Upper lobe of right lung (tissue), 1 donor: ENCODE measurements at regions not wholly inside any gene's neighbourhood (a gene's known extent, or its start where the extent isn't known, plus 50 kb on each side); places are given as distances from the start of the nearest gene placed in this dataset.

ENCODE experiments used
- ATAC-seq: fragments of 200-7000 bp; cut with Tn5 transposase; one replicate; pipeline ENCODE4 v1.9.1; 2020; ENCODE audit warnings: mild to moderate bottlenecking, moderate library complexity
- DNase-seq: peaks from one replicate; pipeline ENCODE4 v3.0.0-alpha.2; 2020
- H3K27ac ChIP-seq: fragments of 200-600 bp; one replicate; pipeline ENCODE4 v1.8.0; 2022
- H3K27me3 ChIP-seq: fragments of 200-600 bp; one replicate; pipeline ENCODE4 v1.8.0; 2022; ENCODE audit warnings: mild to moderate bottlenecking
- H3K36me3 ChIP-seq: fragments of 200-600 bp; one replicate; pipeline ENCODE4 v1.8.0; 2022
- H3K4me1 ChIP-seq: fragments of 200-600 bp; one replicate; pipeline ENCODE4 v1.8.0; 2022
- H3K4me3 ChIP-seq: fragments of 200-600 bp; one replicate; pipeline ENCODE4 v1.8.0; 2022; ENCODE audit warnings: mild to moderate bottlenecking
- H3K9me3 ChIP-seq: fragments of 200-600 bp; one replicate; pipeline ENCODE4 v1.8.0; 2022
- CTCF ChIP-seq: fragments of 200-600 bp; IDR thresholded peaks from one replicate; pipeline ENCODE4 v1.8.0; 2022; ENCODE audit warnings: antibody characterized with exemption
- intact Hi-C: fragments of 100-400 bp; cut with DNase I; formaldehyde crosslinking; loops from one replicate; pipeline ENCODE4 v1.11.0; 2022
- donor health status: DM: no; HTN: yes; CAD: no; lungs with severe emphysema.

- intact Hi-C loops, result no loop called here
- no peak for TF ChIP-seq CTCF
- DNase-seq (no peak), ATAC-seq (no peak)
- H3K36me3 ChIP-seq, result no peaks in the 10 kb centered on the region
- no peak overlapping the region for H3K4me3 ChIP-seq
- no peaks in the 10 kb centered on the region for H3K27me3 ChIP-seq
- no peaks in the 10 kb centered on the region for H3K9me3 ChIP-seq
- H3K27ac ChIP-seq, result no peak overlapping the region
- no peaks in the 10 kb centered on the region for H3K4me1 ChIP-seq
Observed at GRCh38 chr4:28759064-28759463, 1898.4 kb downstream of the STIM2 start.

GRCh38 chr4:28760003-28760402 is 1899.4 kb downstream of the STIM2 start:
- Histone ChIP-seq H3K4me1 (no peaks in the 10 kb centered on the region), H3K4me3 (no peak overlapping the region), H3K27me3 (no peaks in the 10 kb centered on the region), H3K9me3 (no peaks in the 10 kb centered on the region), H3K36me3 (no peaks in the 10 kb centered on the region), H3K27ac (no peak overlapping the region)
- intact Hi-C loops, result no loop called here
- ATAC-seq, result no peak
- no peak for DNase-seq
- no peak for TF ChIP-seq CTCF

- Histone ChIP-seq H3K27me3 (no peaks in the 10 kb centered on the region), H3K27ac (no peak overlapping the region), H3K4me1 (no peaks in the 10 kb centered on the region), H3K36me3 (no peaks in the 10 kb centered on the region), H3K4me3 (no peak overlapping the region), H3K9me3 (no peaks in the 10 kb centered on the region)
- no peak for TF ChIP-seq CTCF
- intact Hi-C loops, result no loop called here
- DNase-seq (no peak), ATAC-seq (no peak)
Observed at GRCh38 chr4:28772066-28772465, 1911.4 kb downstream of the STIM2 start.

DNA sequence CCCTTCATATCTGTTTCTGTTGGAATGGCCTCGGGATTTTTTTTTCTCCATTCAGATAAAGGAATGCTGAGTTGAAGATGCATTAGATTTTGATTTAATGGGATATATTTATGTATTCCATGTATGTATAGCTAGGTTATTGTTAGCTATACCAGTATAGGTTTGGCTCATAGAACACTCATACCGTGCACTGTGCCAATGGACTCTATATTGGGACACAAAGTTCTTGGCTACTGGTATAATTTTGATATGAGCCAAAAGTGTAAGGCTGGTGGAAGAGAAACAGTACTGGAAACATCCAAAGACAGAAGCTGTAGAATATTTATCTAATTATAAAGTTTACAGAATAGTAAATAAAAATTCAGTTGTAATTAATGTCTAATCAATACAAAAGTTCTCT is 1912.1 kb downstream of the STIM2 start:
- ATAC-seq (no peak), DNase-seq (no peak)
- H3K27ac ChIP-seq, result no peak overlapping the region
- H3K9me3 ChIP-seq, result no peaks in the 10 kb centered on the region
- no peaks in the 10 kb centered on the region for H3K27me3 ChIP-seq
- intact Hi-C loops, result no loop called here
- H3K4me3 ChIP-seq, result no peak overlapping the region
- no peaks in the 10 kb centered on the region for H3K4me1 ChIP-seq
- H3K36me3 ChIP-seq, result no peaks in the 10 kb centered on the region
- no peak for TF ChIP-seq CTCF

DNA sequence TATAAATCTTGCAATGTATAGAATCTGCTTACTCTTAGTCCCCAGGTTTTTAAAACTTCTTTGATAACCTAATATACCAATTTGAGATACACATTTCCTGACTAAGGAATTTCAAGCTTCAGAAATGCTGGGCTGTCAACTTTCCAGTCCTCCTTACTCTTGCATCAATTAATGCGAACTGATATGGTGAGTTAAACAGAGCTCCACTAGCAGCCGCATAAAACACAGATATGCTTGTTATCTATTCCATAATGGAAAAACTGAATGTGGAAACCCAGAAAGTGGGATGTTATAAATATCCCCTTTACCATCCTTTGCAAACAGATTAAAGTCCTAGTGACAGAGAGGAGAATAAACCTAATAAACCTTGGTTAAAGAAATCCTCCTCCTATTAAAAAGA is 1913.7 kb downstream of the STIM2 start:
- H3K27me3 ChIP-seq, result no peaks in the 10 kb centered on the region
- no peak overlapping the region for H3K4me3 ChIP-seq
- ATAC-seq, result no peak
- DNase-seq, result no peak
- intact Hi-C loops, result no loop called here
- TF ChIP-seq CTCF, result no peak
- H3K4me1 ChIP-seq, result no peaks in the 10 kb centered on the region
- H3K9me3 ChIP-seq, result no peaks in the 10 kb centered on the region
- no peak overlapping the region for H3K27ac ChIP-seq
- no peaks in the 10 kb centered on the region for H3K36me3 ChIP-seq

- Histone ChIP-seq H3K4me3 (no peak overlapping the region), H3K27me3 (no peaks in the 10 kb centered on the region), H3K27ac (no peak overlapping the region), H3K36me3 (no peaks in the 10 kb centered on the region), H3K9me3 (no peaks in the 10 kb centered on the region), H3K4me1 (no peaks in the 10 kb centered on the region)
- intact Hi-C loops, result no loop called here
- TF ChIP-seq CTCF, result no peak
- DNase-seq (no peak), ATAC-seq (no peak)
Observed at GRCh38 chr4:28776004-28776403, 1915.4 kb downstream of the STIM2 start.
